GM21529 (cell line): ENCODE measurements at regions not wholly inside any gene's neighbourhood (a gene's known extent, or its start where the extent isn't known, plus 50 kb on each side); places are given as distances from the start of the nearest gene placed in this dataset.

Source experiments
- ATAC-seq: cut with Tn5 transposase; IDR thresholded peaks from one replicate; pipeline ENCODE4 v1.9.1; 2021; ENCODE audit not compliant: unreplicated experiment

DNA sequence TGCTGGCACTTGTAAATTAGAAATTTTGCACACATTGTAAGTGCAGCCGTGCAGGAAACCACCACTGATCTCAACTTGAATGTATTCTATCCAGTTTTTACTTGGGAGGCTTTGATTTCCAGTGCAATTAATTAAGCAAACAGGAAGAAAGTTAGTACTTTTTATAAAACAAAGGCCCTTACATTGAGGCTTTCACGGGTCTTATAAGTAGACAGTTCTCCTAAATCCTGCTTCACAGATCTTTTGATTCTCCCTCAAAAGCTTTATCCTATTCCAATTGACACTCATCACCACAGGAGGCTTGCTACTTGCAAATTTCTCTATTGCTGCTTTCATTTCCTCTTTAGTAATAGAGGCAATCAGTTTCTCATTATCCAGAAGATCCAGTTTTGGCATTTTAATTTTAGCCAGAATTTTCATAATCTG, 90.1 kb downstream of the ERCC5 start:
- ATAC-seq = peak; percentile 56

DNA sequence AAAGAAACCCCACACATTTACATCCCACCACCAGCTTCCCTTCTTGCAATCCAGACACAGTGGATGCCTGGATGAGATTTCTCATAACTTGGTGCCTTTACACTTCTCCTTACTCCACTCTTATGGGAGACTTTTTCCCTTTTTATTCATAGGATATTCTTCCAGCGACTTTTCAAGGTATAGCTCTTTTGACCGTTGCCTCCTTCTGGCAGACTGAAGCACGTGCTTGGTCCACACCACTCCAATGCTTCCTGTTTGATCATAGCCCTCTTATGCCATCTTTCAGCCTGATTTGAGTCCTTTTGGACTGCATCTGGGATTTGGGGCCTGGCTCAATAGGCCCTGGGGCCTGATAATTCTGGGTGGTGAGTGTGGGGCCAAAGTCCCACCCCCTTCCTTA, 87.7 kb downstream of the ERCC5 start:
- no peak for ATAC-seq

DNA sequence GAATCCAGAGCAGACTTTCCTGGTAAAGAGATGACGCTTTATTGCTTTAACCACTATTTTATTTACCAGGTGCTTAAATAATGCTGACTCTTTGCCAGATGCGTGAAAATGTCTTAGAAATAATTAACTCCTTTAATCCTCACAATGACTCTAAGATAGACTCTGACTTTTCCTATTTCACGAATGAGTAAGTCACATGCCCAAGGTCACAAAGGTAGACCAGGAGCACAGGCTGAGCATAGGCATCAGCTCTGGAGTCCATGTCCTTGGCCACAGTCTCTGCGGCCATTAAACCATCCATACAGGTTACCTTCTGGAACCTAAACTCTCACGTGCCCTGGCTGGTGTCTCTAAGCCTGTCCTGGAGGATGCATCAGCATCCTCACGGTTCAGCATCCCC, 87.3 kb downstream of the ERCC5 start:
- no peak for ATAC-seq

DNA sequence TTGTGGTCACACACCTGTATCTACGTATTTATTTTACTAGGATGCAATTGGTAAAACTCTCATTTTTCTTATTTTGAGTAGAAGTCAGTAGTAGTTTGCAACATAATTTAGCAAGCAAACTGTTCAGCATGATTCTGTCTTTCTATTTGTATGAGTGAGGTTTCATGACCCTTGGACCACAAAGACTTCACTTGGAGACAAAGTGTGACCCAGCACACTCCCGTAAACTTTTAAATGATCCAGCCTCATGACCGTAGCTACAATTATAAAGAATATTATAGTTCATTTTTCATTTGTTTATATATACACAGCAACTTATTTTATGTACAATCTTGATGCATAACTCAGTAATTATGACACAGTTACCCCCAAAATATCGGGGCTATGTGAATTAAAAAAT, 86.5 kb downstream of the ERCC5 start:
- ATAC-seq = no peak

DNA sequence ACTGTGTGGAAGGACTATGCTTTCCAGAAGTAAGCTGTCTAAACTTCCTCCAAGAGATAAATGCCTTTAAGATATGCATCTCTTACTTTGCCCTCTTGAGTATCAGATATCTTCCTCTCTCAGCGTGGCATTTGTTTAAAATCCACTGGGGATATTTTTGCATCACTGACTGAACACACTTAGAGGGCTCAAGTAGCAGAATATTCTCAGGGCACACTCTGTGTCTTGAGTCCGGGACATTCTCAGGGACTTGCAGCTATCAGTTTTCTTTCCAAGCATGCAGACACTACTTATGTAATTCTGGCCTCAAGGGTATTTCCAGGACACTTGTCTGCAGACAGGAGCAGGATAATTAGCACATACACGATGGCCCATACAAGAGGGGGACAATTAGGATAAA, 84.7 kb downstream of the ERCC5 start:
- ATAC-seq = no peak

DNA sequence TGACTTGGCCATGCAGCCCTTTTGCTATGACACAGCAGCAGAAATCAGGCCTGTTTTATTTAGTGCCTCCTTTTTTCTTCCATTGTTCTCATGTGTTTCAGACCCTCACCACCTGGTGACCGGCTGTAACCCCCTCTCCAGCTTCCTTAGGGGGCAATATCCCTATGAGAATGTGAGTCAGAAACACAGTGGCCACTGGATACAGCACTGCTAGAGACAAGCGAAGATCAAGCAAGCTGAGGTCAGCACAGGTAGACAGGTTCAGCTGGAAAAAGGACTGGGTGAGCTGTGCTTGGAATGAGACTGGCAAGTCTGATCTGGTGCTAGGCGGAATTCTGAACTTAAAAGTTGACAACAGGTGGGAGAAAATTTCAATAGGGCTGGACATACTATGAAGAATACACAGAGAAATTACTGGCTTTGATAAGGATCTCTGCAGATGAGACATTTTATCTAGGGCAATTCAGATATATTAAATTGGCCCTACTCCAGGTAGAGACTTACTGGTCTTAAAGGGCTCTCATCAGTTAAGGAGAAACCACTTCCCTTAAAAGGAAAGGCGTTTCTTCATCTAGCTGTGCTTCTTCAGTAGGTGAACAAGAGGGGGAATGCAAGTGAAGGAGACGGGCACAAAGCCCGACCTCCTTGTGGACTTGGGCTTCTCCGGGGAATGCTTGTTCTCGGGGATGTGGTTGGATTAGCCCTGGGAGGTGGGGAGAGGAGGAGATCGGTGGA, 83.3 kb downstream of the ERCC5 start:
- ATAC-seq = no peak
